ENCODE measurements at regions not wholly inside any gene's neighbourhood (a gene's known extent, or its start where the extent isn't known, plus 50 kb on each side); places are given as distances from the start of the nearest gene placed in this dataset.
"Not testable (repeated sequence)": the region's sequence is repeated elsewhere in the genome, so short reads cannot be mapped to it uniquely, and the experiment has no call there.

DNA sequence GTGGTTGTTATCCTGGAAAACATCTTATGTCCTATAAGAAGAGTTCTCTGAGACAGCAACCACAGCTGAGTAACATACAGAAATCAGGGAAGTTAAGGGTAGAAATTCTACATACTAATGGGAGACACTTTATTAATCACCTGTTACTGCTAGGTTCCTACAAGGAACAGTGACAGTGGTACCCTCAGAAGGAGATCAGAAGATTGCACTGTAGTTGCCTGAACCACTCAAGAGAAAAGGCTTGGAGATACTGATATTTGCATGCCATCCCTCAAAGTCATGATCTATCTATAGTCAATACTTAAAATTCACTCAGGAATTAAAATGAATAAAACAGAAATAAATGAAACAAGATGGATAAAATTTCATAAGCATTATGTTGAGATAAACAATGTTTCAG lies 136.0 kb downstream of the LMLN start:
- H3K4me3 ChIP-seq (ENCODE audit: control insufficient read depth, low read depth, low read length): no peak overlapping the region
- TF ChIP-seq, protein P1, sequence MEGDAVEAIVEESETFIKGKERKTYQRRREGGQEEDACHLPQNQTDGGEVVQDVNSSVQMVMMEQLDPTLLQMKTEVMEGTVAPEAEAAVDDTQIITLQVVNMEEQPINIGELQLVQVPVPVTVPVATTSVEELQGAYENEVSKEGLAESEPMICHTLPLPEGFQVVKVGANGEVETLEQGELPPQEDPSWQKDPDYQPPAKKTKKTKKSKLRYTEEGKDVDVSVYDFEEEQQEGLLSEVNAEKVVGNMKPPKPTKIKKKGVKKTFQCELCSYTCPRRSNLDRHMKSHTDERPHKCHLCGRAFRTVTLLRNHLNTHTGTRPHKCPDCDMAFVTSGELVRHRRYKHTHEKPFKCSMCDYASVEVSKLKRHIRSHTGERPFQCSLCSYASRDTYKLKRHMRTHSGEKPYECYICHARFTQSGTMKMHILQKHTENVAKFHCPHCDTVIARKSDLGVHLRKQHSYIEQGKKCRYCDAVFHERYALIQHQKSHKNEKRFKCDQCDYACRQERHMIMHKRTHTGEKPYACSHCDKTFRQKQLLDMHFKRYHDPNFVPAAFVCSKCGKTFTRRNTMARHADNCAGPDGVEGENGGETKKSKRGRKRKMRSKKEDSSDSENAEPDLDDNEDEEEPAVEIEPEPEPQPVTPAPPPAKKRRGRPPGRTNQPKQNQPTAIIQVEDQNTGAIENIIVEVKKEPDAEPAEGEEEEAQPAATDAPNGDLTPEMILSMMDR (conservative IDR thresholded peaks at IDR 0.05; ENCODE audit: control insufficient read depth, insufficient read depth, low read depth, low read length): no peak

DNA sequence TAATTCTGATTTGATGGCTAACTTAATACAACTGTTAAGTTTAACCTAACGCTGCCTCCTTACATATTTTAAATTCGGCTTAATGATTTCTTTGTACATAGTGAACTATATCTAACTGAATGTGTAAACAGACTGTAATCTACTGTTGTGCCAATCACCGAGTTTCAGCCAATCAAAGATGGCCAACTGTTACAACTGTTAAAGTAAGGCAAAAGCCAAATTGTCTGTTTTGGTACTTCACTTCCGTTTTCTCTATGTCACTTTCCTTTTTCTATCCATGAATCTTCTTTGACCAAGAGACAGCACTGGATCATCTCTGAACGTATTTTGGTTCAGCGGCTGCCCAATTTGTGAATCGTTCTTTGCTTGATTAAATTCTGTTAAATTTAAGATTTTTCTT lies 137.0 kb downstream of the LMLN start:
- TF ChIP-seq, protein P1 (conservative IDR thresholded peaks at IDR 0.05; ENCODE audit: control insufficient read depth, insufficient read depth, low read depth, low read length): no peak
- DNase-seq (ENCODE audit: low read depth): no peak
- no peak overlapping the region for H3K4me3 ChIP-seq (ENCODE audit: control insufficient read depth, low read depth, low read length)

More for the DNA sequence above, 136.0 kb downstream of the LMLN start:
- DNase-seq (ENCODE audit: low read depth): no peak

DNA sequence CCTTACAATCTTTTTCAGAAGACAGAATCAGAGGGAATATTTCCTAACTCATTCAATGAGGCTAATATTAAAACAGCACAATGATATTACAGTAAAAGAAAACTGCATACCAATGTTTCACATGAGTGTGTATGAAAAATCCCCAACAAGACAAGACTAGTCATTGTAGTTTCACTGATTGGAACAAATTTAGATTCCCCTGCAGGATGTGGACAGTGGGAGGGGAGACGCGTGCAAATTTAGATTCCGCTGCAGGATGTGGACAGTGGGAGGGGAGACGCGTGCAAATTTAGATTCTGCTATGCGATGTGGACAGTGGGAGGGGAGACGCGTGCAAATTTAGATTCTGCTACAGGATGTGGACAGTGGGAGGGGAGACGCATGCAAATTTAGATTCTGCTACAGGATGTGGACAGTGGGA lies 138.7 kb downstream of the LMLN start:
- DNase-seq (ENCODE audit: low read depth): not testable (repeated sequence)

DNA sequence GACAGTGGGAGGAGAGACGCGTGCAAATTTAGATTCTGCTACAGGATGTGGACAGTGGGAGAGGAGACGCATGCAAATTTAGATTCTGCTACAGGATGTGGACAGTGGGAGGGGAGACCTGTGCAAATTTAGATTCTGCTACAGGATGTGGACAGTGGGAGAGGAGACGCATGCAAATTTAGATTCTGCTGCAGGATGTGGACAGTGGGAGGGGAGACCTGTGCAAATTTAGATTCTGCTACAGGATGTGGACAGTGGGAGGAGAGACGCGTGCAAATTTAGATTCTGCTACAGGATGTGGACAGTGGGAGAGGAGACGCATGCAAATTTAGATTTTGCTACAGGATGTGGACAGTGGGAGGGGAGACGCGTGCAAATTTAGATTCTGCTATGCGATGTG lies 143.1 kb downstream of the LMLN start:
- DNase-seq (ENCODE audit: low read depth); H3K4me3 ChIP-seq (ENCODE audit: control insufficient read depth, low read depth, low read length): not testable (repeated sequence)

More for the DNA sequence above, 138.7 kb downstream of the LMLN start:
- not testable (repeated sequence) for H3K4me3 ChIP-seq (ENCODE audit: control insufficient read depth, low read depth, low read length)

DNA sequence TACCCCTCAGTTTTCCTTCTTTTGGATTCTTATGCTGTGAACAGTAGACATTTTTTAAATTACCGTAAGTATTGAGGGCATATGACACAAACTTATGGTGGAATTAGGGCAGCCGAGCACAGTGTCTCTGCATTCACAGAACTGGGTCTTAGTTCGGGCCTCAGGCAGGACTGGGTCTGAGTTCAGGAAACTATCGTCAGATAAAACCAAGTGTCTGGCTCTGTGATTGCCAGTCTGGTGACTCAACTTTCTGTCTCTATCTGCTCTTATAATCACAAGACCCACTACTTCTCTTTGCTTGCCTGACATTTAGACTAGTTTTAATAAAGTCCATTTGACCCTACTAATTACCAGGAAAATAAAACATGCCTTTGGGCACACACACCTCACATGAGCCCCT lies 146.2 kb downstream of the LMLN start:
- H3K4me3 ChIP-seq (ENCODE audit: control insufficient read depth, low read depth, low read length): no peak overlapping the region
- TF ChIP-seq, protein P1 (conservative IDR thresholded peaks at IDR 0.05; ENCODE audit: control insufficient read depth, insufficient read depth, low read depth, low read length): no peak
- DNase-seq (ENCODE audit: low read depth): no peak

DNA sequence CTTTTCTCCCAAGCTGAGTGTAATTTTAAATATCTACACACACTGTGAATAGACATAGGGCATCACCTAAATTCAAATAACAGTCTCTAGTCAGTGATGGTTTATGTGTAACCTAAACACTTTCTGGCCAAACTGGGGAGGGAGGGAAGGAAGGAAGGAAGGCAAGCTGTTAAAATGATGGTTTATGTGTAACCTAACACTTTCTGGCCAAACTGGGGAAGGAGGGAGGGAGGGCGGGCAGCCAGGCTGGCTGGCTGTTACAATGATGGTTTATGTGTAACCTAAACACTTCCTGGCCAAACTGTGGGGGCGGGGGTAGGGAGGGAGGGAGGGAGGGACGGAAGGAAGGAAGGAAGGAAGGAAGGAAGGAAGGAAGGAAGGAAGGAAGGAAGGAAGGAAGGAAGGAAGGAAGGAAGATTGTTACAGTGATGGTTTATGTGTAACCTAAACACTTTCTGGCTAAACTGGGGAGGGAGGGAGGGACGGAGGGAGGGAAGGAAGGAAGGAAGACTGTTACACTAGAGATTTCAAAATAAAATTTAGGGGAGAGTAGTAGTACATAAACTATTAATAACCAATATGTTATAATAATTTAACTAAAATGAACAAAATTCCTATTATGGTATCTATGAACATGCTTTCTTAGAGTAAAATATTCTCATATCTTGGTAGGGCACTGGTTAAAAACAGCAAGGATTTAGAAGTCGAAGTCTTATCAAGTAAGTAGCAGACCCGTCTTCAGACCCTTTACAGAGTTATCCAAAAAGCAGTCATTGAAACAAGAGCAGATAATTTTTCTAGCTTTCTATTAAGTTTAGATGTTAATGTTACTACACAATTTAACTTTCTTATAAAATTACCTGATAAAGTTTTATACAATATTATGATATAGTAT lies 148.1 kb downstream of the LMLN start:
- H3K4me3 ChIP-seq (ENCODE audit: control insufficient read depth, low read depth, low read length): no peak overlapping the region
- TF ChIP-seq, protein P1 (conservative IDR thresholded peaks at IDR 0.05; ENCODE audit: control insufficient read depth, insufficient read depth, low read depth, low read length): no peak
- DNase-seq (ENCODE audit: low read depth): no peak

DNA sequence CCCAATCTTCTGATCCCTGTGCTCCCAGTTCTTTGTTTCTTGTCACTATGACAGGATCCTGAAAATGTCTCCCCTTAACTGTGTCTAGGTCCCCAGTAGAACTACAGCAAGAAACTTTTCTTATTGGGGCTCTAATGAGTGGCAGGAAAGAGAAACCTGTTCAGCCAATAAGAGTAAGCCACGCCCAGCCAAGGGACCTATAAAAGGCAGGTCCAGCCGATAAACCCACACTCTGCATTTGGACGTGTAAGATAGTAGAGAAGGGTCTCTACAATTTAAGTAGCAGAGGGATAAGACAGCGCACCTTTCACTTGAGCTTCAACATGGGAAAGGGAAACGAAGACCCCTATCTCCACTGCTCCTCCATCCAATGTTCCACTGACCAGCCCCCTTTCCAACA lies 149.9 kb downstream of the LMLN start:
- TF ChIP-seq, protein P1 (conservative IDR thresholded peaks at IDR 0.05; ENCODE audit: control insufficient read depth, insufficient read depth, low read depth, low read length): no peak
- no peak overlapping the region for H3K4me3 ChIP-seq (ENCODE audit: control insufficient read depth, low read depth, low read length)
- DNase-seq (ENCODE audit: low read depth): no peak

DNA sequence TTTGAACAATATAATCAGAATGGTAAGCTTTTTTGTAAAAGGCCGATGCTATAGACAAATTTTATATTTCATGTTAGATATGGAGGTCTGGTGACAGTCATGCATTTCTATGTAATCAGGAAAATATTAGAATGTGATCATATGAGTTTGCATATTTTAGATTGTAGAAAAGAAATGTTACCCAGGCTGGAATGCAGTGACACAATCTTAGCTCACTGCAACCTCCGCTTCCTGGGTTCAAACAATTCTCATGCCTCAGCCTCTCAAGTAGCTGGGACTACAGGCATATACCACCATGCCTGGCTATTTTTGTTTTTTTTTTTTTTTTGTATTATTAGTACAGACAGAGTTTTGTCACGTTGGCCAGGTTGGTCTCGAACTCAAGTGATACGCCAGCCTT lies 152.0 kb downstream of the LMLN start:
- no peak for DNase-seq (ENCODE audit: low read depth)
- TF ChIP-seq, protein P1 (conservative IDR thresholded peaks at IDR 0.05; ENCODE audit: control insufficient read depth, insufficient read depth, low read depth, low read length): no peak
- no peak overlapping the region for H3K4me3 ChIP-seq (ENCODE audit: control insufficient read depth, low read depth, low read length)

Measured in fibroblast of mammary gland (primary cell).